Dedifferentiated amniotic fluid mesenchymal stem cell (primary cell): ENCODE measurements at regions not wholly inside any gene's neighbourhood (a gene's known extent, or its start where the extent isn't known, plus 50 kb on each side); places are given as distances from the start of the nearest gene placed in this dataset.

ENCODE experiments used
- DNase-seq: peaks from one replicate; pipeline ENCODE4 v3.0.0-alpha.2; 2016; ENCODE audit errors: extremely low spot score

GRCh38 chr18:78676622-78677482 is 302.8 kb upstream of the SALL3 start:
- DNase-seq = no peak

GRCh38 chr18:78677483-78678317 is 301.9 kb upstream of the SALL3 start:
- DNase-seq = no peak

- no peak for DNase-seq
Measured at GRCh38 chr18:78678318-78678695, 301.3 kb upstream of the SALL3 start.

- no peak for DNase-seq
Measured at GRCh38 chr18:78679031-78679430, 300.6 kb upstream of the SALL3 start.

GRCh38 chr18:78679613-78680260 is 299.9 kb upstream of the SALL3 start:
- no peak for DNase-seq

GRCh38 chr18:78681396-78681795 is 298.2 kb upstream of the SALL3 start:
- no peak for DNase-seq

GRCh38 chr18:78681934-78682333 is 297.7 kb upstream of the SALL3 start:
- no peak for DNase-seq

- DNase-seq = no peak
Measured at GRCh38 chr18:78682716-78683115, 296.9 kb upstream of the SALL3 start.

- no peak for DNase-seq
Measured at GRCh38 chr18:78683191-78684010, 296.2 kb upstream of the SALL3 start.

- no peak for DNase-seq
Measured at GRCh38 chr18:78685250-78685979, 294.2 kb upstream of the SALL3 start.

- DNase-seq = no peak
Measured at GRCh38 chr18:78685980-78686530, 293.6 kb upstream of the SALL3 start.

- DNase-seq = no peak
Measured at GRCh38 chr18:78686976-78687685, 292.5 kb upstream of the SALL3 start.

- no peak for DNase-seq
Measured at GRCh38 chr18:78687736-78688135, 291.9 kb upstream of the SALL3 start.

GRCh38 chr18:78688249-78688648 is 291.4 kb upstream of the SALL3 start:
- DNase-seq = no peak

- no peak for DNase-seq
Measured at GRCh38 chr18:78688916-78689315, 290.7 kb upstream of the SALL3 start.

GRCh38 chr18:78689606-78690005 is 290.0 kb upstream of the SALL3 start:
- DNase-seq = no peak

- no peak for DNase-seq
Measured at GRCh38 chr18:78692105-78692504, 287.5 kb upstream of the SALL3 start.

- DNase-seq = no peak
Measured at GRCh38 chr18:78693429-78693828, 286.2 kb upstream of the SALL3 start.

GRCh38 chr18:78696698-78697435 is 282.8 kb upstream of the SALL3 start:
- DNase-seq = no peak
